Adrenal gland (tissue), 5 donors: ENCODE measurements at regions not wholly inside any gene's neighbourhood (a gene's known extent, or its start where the extent isn't known, plus 50 kb on each side); places are given as distances from the start of the nearest gene placed in this dataset.

Experiments used
- POLR2A ChIP-seq, 2 donors: fragments of 450-650 bp; IDR thresholded peaks; one replicate each; pipeline ENCODE4 v1.6.1; 2017; ENCODE audit warnings: antibody characterized with exemption in 2 of 2, mild to moderate bottlenecking in 2 of 2, moderate library complexity in 1 of 2
- TF ChIP-seq, protein P1 (sequence below), 6 experiments: fragments of 450-650 bp in 4 of 6; fragments of 200-600 bp in 2 of 6; sonication (generic) in 1 of 6; IDR thresholded peaks; 1 replicate in 5 of 6; 2 replicates in 1 of 6; pipeline versions ENCODE4 v1.5.1 to v1.8.0; 2016 to 2021; ENCODE audit warnings: antibody characterized with exemption in 6 of 6, mild to moderate bottlenecking in 2 of 6, moderate library complexity in 1 of 6
- donor health status: DM: no; HTN: no; CAD: no.

DNA sequence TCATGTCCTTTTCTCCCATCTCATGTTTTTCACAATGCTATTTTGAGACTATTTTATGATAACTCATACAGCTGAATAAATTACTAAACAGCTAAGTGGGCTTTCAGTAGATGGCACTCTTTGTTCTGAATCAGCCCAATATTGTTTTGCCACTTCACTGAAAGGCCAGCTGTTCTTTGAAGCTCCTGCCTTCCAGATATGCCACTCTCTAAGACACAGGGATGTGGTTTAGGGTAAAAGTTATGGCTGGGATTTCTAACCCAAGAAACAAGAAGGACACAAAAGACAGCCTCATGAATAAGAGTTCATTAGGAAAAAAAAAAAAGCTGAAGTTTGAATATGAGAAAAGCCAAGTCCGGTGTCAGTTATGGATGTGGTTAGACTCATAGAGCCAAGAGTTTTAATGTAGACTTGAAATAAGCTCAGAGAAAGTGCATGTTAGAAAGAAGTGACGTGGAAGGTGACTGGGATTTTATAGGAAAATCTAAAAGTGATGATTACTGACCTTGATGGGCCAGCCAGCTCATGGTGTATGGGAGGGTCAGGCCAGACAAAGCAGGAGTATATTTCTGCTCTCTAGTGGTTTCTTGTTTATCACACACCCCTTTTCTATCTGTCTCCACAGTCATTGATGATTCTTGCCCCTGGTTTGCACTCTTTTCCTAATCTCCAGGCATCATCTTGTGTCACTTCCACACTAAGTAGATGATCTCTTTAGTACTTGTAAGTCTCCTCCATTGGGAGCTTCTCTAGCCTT lies 488.5 kb downstream of the NR2F1-AS1 start:
- TF ChIP-seq, protein P1, sequence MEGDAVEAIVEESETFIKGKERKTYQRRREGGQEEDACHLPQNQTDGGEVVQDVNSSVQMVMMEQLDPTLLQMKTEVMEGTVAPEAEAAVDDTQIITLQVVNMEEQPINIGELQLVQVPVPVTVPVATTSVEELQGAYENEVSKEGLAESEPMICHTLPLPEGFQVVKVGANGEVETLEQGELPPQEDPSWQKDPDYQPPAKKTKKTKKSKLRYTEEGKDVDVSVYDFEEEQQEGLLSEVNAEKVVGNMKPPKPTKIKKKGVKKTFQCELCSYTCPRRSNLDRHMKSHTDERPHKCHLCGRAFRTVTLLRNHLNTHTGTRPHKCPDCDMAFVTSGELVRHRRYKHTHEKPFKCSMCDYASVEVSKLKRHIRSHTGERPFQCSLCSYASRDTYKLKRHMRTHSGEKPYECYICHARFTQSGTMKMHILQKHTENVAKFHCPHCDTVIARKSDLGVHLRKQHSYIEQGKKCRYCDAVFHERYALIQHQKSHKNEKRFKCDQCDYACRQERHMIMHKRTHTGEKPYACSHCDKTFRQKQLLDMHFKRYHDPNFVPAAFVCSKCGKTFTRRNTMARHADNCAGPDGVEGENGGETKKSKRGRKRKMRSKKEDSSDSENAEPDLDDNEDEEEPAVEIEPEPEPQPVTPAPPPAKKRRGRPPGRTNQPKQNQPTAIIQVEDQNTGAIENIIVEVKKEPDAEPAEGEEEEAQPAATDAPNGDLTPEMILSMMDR (IDR thresholded peaks at IDR 0.05): peak in 3 of 6 experiments; percentile 23 to 44 (median 24)
- TF ChIP-seq POLR2A (IDR thresholded peaks at IDR 0.05): no peak
